Stimulated activated CD8-positive, alpha-beta memory T cell treated with anti-CD3 and anti-CD28 coated beads, Interleukin-12 subunit alpha, Interleukin-12 subunit beta, amount 100 ng/mL, for 4 hours (primary cell): ENCODE measurements at regions not wholly inside any gene's neighbourhood (a gene's known extent, or its start where the extent isn't known, plus 50 kb on each side); places are given as distances from the start of the nearest gene placed in this dataset.

Experiments
- DNase-seq: peaks from one replicate; pipeline ENCODE4 v3.0.0-alpha.2; 2020; ENCODE audit warnings: low read depth

- no peak for DNase-seq
Observed at GRCh38 chr13:71087006-71087405, 780.0 kb downstream of the DACH1 start.

- no peak for DNase-seq
Observed at GRCh38 chr13:71082631-71083030, 784.4 kb downstream of the DACH1 start.

- DNase-seq: no peak
Observed at GRCh38 chr13:71079638-71080037, 787.4 kb downstream of the DACH1 start.

GRCh38 chr13:71068041-71068440 lies 799.0 kb downstream of the DACH1 start:
- no peak for DNase-seq

GRCh38 chr13:71067165-71067815 lies 799.7 kb downstream of the DACH1 start:
- DNase-seq: no peak

- no peak for DNase-seq
Observed at GRCh38 chr13:71056581-71056980, 810.4 kb downstream of the DACH1 start.

GRCh38 chr13:71055644-71056043 lies 811.4 kb downstream of the DACH1 start:
- DNase-seq: no peak

- DNase-seq: no peak
Observed at GRCh38 chr13:71055047-71055446, 812.0 kb downstream of the DACH1 start.

GRCh38 chr13:71054358-71054757 lies 812.6 kb downstream of the DACH1 start:
- DNase-seq: no peak

- DNase-seq: no peak
Observed at GRCh38 chr13:71051573-71051972, 815.4 kb downstream of the DACH1 start.

- no peak for DNase-seq
Observed at GRCh38 chr13:71046360-71047079, 820.5 kb downstream of the DACH1 start.

- DNase-seq: no peak
Observed at GRCh38 chr13:71045101-71045500, 821.9 kb downstream of the DACH1 start.

GRCh38 chr13:71039440-71039839 lies 827.6 kb downstream of the DACH1 start:
- no peak for DNase-seq

GRCh38 chr13:71034018-71034417 lies 833.0 kb downstream of the DACH1 start:
- no peak for DNase-seq

GRCh38 chr13:71033026-71033425 lies 834.0 kb downstream of the DACH1 start:
- DNase-seq: no peak

- no peak for DNase-seq
Observed at GRCh38 chr13:71030784-71031183, 836.2 kb downstream of the DACH1 start.

GRCh38 chr13:71028884-71029283 lies 838.1 kb downstream of the DACH1 start:
- DNase-seq: no peak

- no peak for DNase-seq
Observed at GRCh38 chr13:71021825-71022422, 845.1 kb downstream of the DACH1 start.

GRCh38 chr13:71018995-71019394 lies 848.0 kb downstream of the DACH1 start:
- no peak for DNase-seq

- no peak for DNase-seq
Observed at GRCh38 chr13:71018544-71018943, 848.5 kb downstream of the DACH1 start.

GRCh38 chr13:71017607-71018006 lies 849.4 kb downstream of the DACH1 start:
- DNase-seq: no peak

- DNase-seq: no peak
Observed at GRCh38 chr13:71015516-71015915, 851.5 kb downstream of the DACH1 start.

GRCh38 chr13:71015021-71015420 lies 852.0 kb downstream of the DACH1 start:
- DNase-seq: no peak
